ENCODE measurements at regions not wholly inside any gene's neighbourhood (a gene's known extent, or its start where the extent isn't known, plus 50 kb on each side); places are given as distances from the start of the nearest gene placed in this dataset.

DNA sequence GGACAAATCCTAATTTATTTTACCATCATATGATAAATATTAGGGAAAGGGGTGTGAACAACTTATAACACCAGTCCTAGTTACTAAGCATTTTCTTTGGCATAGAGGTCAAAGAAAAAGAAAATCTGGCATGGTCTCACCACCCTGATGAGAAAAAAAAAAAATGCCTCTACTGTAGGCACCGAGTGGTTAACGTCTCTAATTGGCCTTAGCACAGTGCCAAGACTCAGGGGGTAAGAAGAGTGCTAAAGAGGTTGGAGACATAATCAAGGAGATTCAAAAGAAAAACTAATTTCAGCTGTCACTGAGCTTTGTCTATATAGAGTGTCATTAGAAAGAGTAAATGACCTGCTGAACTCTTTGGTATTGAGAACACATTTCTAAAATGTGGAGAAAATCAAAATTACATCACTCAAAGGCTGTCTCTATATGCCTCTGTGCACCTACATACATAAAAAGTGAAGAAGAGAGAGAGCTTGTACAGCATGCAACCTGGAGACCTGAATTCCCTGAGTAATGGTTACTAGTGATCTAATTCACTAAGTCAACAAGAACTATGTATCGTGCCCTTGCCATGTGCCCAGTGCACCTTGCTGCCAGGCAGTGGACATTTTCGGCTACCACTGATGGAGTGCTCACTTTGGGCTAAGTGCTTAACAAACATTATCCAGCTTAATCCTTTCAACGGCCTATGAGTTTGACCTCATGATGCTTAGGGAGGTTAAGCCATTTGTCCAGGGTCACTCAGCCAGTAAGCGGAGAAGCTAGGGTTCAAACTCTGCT, 113.8 kb upstream of the G2E3 start:
- H3K9me3 Mint-ChIP-seq (ENCODE audit: unreplicated experiment), result no peaks in the 10 kb centered on the region
- TF ChIP-seq, protein P1, sequence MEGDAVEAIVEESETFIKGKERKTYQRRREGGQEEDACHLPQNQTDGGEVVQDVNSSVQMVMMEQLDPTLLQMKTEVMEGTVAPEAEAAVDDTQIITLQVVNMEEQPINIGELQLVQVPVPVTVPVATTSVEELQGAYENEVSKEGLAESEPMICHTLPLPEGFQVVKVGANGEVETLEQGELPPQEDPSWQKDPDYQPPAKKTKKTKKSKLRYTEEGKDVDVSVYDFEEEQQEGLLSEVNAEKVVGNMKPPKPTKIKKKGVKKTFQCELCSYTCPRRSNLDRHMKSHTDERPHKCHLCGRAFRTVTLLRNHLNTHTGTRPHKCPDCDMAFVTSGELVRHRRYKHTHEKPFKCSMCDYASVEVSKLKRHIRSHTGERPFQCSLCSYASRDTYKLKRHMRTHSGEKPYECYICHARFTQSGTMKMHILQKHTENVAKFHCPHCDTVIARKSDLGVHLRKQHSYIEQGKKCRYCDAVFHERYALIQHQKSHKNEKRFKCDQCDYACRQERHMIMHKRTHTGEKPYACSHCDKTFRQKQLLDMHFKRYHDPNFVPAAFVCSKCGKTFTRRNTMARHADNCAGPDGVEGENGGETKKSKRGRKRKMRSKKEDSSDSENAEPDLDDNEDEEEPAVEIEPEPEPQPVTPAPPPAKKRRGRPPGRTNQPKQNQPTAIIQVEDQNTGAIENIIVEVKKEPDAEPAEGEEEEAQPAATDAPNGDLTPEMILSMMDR (IDR thresholded peaks at IDR 0.05; ENCODE audit: unreplicated experiment), result no peak
- no peak for DNase-seq (ENCODE audit: low spot score)
- no peaks in the 10 kb centered on the region for H3K27me3 Mint-ChIP-seq (ENCODE audit: unreplicated experiment)
- no peaks in the 10 kb centered on the region for H3K36me3 Mint-ChIP-seq (ENCODE audit: low read depth, unreplicated experiment)
- peaks cover 12% of the 10 kb centered on the region for H3K4me1 Mint-ChIP-seq (ENCODE audit: unreplicated experiment)
- no peak overlapping the region for H3K4me3 Mint-ChIP-seq (ENCODE audit: unreplicated experiment)
- no peak overlapping the region for H3K27ac Mint-ChIP-seq (ENCODE audit: unreplicated experiment)

DNA sequence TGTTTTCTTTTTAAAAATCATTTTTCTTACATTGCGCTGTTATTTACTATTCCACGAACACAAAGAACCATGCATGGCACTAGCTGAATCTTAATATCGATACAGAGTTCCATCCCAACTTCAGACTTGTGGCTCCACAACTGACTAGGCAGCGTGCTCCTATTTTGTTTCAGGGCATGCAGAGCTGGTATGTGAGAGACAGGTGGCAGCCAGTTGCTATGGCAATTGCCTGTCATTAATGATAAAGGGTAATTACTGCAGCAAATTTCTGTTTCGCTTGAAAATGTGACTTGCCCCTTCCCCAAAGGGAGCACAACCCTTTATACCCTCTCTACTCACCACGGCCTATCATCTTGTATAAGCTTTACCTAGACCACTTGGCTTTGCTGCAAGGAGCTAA, 113.1 kb upstream of the G2E3 start:
- Mint-ChIP-seq H3K27ac (ENCODE audit: unreplicated experiment) (no peak overlapping the region), H3K27me3 (ENCODE audit: unreplicated experiment) (no peaks in the 10 kb centered on the region), H3K4me3 (ENCODE audit: unreplicated experiment) (no peak overlapping the region), H3K36me3 (ENCODE audit: low read depth, unreplicated experiment) (no peaks in the 10 kb centered on the region), H3K9me3 (ENCODE audit: unreplicated experiment) (no peaks in the 10 kb centered on the region), H3K4me1 (ENCODE audit: unreplicated experiment) (peaks cover 12% of the 10 kb centered on the region)
- TF ChIP-seq, protein P1 (IDR thresholded peaks at IDR 0.05; ENCODE audit: unreplicated experiment), result no peak
- no peak for DNase-seq (ENCODE audit: low spot score)

DNA sequence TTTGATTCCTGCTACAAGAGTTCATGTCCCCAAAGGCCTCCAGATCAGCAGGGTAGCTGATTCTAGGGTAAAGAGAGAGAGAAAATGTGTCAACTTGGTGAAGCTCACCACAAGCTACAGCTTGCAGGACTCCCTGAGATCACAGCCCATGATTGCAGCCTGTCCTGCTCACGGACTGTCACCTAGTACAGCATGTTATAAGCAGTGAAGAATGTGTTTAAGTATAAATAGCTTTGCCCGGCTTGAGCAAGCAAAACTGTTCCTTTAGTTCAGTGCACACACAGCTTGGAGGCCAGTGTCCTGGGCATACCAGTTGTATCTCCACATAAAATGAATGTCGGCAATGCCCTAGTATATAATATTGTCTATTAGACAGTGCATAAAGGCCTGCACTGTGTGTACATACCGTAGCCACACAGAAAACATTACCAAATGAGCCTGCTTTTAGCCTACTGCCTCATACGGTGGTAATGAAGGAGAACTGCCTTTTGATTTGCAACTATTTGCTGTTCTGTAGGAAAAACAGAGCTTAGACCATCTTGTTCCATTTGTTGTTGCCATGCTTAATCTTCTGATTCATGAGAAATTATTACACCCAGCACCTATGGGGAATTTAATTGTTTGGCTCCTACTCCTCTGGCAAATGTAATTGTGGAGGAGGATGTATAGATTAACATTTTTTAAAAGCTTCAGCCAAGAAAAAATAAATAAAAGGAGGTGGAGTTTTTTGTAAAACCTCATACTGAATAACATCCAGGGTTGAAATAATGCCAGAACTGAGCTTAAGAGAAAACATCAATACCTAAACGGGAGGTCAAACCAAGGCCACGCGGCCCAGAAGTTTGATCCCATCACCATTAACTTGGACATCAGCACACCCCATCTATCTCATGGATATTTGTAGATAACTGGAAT, 108.1 kb upstream of the G2E3 start:
- no peak overlapping the region for H3K4me3 Mint-ChIP-seq (ENCODE audit: unreplicated experiment)
- DNase-seq (ENCODE audit: low spot score), result no peak
- no peaks in the 10 kb centered on the region for H3K9me3 Mint-ChIP-seq (ENCODE audit: unreplicated experiment)
- H3K4me1 Mint-ChIP-seq (ENCODE audit: unreplicated experiment), result peaks cover 12% of the 10 kb centered on the region
- no peaks in the 10 kb centered on the region for H3K36me3 Mint-ChIP-seq (ENCODE audit: low read depth, unreplicated experiment)
- H3K27me3 Mint-ChIP-seq (ENCODE audit: unreplicated experiment), result no peaks in the 10 kb centered on the region
- TF ChIP-seq, protein P1 (IDR thresholded peaks at IDR 0.05; ENCODE audit: unreplicated experiment), result no peak
- H3K27ac Mint-ChIP-seq (ENCODE audit: unreplicated experiment), result no peak overlapping the region

DNA sequence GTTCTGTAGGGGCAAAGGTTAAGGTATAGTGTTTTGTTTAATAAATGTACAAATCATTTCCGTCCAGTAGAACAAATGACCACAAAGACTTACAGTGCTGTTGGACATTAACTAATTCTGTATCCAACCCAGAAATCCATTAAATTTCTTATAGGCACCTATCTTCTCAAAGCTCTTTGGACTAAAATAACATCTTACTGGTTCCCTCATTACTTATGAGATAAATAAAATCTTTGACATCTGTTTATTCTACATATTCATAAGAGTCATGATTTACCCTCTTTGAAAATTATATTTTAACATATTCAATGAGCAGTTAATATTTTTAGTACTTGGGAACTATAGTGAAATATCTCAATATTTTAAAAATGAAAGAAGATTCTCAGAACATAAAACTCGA, 102.7 kb upstream of the G2E3 start:
- no peak overlapping the region for H3K27ac Mint-ChIP-seq (ENCODE audit: unreplicated experiment)
- no peaks in the 10 kb centered on the region for H3K36me3 Mint-ChIP-seq (ENCODE audit: low read depth, unreplicated experiment)
- H3K9me3 Mint-ChIP-seq (ENCODE audit: unreplicated experiment), result no peaks in the 10 kb centered on the region
- no peak for DNase-seq (ENCODE audit: low spot score)
- H3K4me3 Mint-ChIP-seq (ENCODE audit: unreplicated experiment), result no peak overlapping the region
- H3K27me3 Mint-ChIP-seq (ENCODE audit: unreplicated experiment), result no peaks in the 10 kb centered on the region
- TF ChIP-seq, protein P1 (IDR thresholded peaks at IDR 0.05; ENCODE audit: unreplicated experiment), result no peak
- no peaks in the 10 kb centered on the region for H3K4me1 Mint-ChIP-seq (ENCODE audit: unreplicated experiment)

DNA sequence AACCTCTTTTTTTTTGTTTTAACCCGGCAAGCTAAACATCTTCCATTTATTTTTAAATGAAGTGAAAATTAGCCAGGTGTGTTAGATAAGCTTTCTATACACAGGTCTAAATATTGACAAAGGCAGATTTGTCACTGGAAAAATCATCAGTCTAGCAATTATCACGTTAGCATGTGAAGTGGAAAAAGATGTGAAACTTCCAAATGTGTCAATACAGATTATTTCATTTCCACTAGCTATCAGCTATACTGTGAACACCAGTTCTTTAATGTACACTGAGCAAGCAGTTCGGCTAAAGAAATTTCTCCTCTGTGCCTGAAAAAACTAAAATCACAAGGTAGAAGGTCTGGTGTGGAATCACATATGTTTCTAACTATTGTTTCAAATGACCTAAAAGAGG, 96.6 kb upstream of the G2E3 start:
- no peaks in the 10 kb centered on the region for H3K4me1 Mint-ChIP-seq (ENCODE audit: unreplicated experiment)
- H3K27me3 Mint-ChIP-seq (ENCODE audit: unreplicated experiment), result no peaks in the 10 kb centered on the region
- no peak overlapping the region for H3K27ac Mint-ChIP-seq (ENCODE audit: unreplicated experiment)
- H3K4me3 Mint-ChIP-seq (ENCODE audit: unreplicated experiment), result no peak overlapping the region
- no peaks in the 10 kb centered on the region for H3K9me3 Mint-ChIP-seq (ENCODE audit: unreplicated experiment)
- TF ChIP-seq, protein P1 (IDR thresholded peaks at IDR 0.05; ENCODE audit: unreplicated experiment), result no peak
- H3K36me3 Mint-ChIP-seq (ENCODE audit: low read depth, unreplicated experiment), result no peaks in the 10 kb centered on the region
- DNase-seq (ENCODE audit: low spot score), result no peak
